ENCODE measurements at regions not wholly inside any gene's neighbourhood (a gene's known extent, or its start where the extent isn't known, plus 50 kb on each side); places are given as distances from the start of the nearest gene placed in this dataset.
"Not testable (repeated sequence)": the region's sequence is repeated elsewhere in the genome, so short reads cannot be mapped to it uniquely, and the experiment has no call there.

- WGBS (ENCODE audit: insufficient coverage), result 60% methylated on average over 1 of the region's 6 CpGs
- POLR2A ChIA-PET; H3K4me3 ChIP-seq (ENCODE audit: control insufficient read depth in 1 of 7, extremely low read depth in 1 of 7, insufficient read depth in 4 of 7, low read depth in 2 of 7, low read length in 6 of 7); H3K4me1 ChIP-seq (ENCODE audit: control extremely low read depth in 1 of 4, control insufficient read depth in 4 of 4, insufficient read depth in 4 of 4, low read length in 3 of 4); DNase-seq; CTCF ChIA-PET; H3K27me3 ChIP-seq (replicated peaks in 2 of 5; ENCODE audit: control insufficient read depth in 4 of 5, insufficient read depth in 5 of 5, low read length in 4 of 5); H3K36me3 ChIP-seq (ENCODE audit: control insufficient read depth in 4 of 4, insufficient read depth in 4 of 4, low read length in 3 of 4); H3K9me3 ChIP-seq (ENCODE audit: control extremely low read depth in 1 of 5, control insufficient read depth in 4 of 5, insufficient read depth in 2 of 5, low read depth in 1 of 5, low read length in 4 of 5); H3K27ac ChIP-seq (ENCODE audit: insufficient read depth in 1 of 2, low read depth in 1 of 2, low read length in 2 of 2, poor library complexity in 1 of 2, severe bottlenecking in 2 of 2): not testable (repeated sequence)
Measured at GRCh38 chr6:60903860-60904259, 1382.2 kb downstream of the KHDRBS2 start.

GRCh38 chr6:60893374-60893773 lies 1392.7 kb downstream of the KHDRBS2 start:
- POLR2A ChIA-PET; H3K27me3 ChIP-seq (replicated peaks in 2 of 5; ENCODE audit: control insufficient read depth in 4 of 5, insufficient read depth in 5 of 5, low read length in 4 of 5); H3K4me3 ChIP-seq (ENCODE audit: control insufficient read depth in 1 of 7, extremely low read depth in 1 of 7, insufficient read depth in 4 of 7, low read depth in 2 of 7, low read length in 6 of 7); DNase-seq; H3K4me1 ChIP-seq (ENCODE audit: control extremely low read depth in 1 of 4, control insufficient read depth in 4 of 4, insufficient read depth in 4 of 4, low read length in 3 of 4); H3K27ac ChIP-seq (ENCODE audit: insufficient read depth in 1 of 2, low read depth in 1 of 2, low read length in 2 of 2, poor library complexity in 1 of 2, severe bottlenecking in 2 of 2); CTCF ChIA-PET; H3K9me3 ChIP-seq (ENCODE audit: control extremely low read depth in 1 of 5, control insufficient read depth in 4 of 5, insufficient read depth in 2 of 5, low read depth in 1 of 5, low read length in 4 of 5); H3K36me3 ChIP-seq (ENCODE audit: control insufficient read depth in 4 of 4, insufficient read depth in 4 of 4, low read length in 3 of 4): not testable (repeated sequence)
- no CpG with 5 or more reads among the region's 1 CpG for WGBS (ENCODE audit: insufficient coverage)

GRCh38 chr6:60891606-60892005 lies 1394.4 kb downstream of the KHDRBS2 start:
- no peak overlapping the region for H3K4me3 ChIP-seq (ENCODE audit: control insufficient read depth in 1 of 7, extremely low read depth in 1 of 7, insufficient read depth in 4 of 7, low read depth in 2 of 7, low read length in 6 of 7)
- no CpG with 5 or more reads among the region's 1 CpG for WGBS (ENCODE audit: insufficient coverage)

GRCh38 chr6:60877396-60877795 lies 1408.6 kb downstream of the KHDRBS2 start:
- H3K4me1 ChIP-seq (ENCODE audit: control extremely low read depth in 1 of 4, control insufficient read depth in 4 of 4, insufficient read depth in 4 of 4, low read length in 3 of 4); CTCF ChIA-PET: not testable (repeated sequence)
- WGBS (ENCODE audit: insufficient coverage), result 57% methylated on average over 1 of the region's 3 CpGs

More at GRCh38 chr6:60891606-60892005, 1394.4 kb downstream of the KHDRBS2 start:
- H3K4me1 ChIP-seq (ENCODE audit: control extremely low read depth in 1 of 4, control insufficient read depth in 4 of 4, insufficient read depth in 4 of 4, low read length in 3 of 4), result no peaks in the 10 kb centered on the region
- H3K27me3 ChIP-seq (replicated peaks in 2 of 5; ENCODE audit: control insufficient read depth in 4 of 5, insufficient read depth in 5 of 5, low read length in 4 of 5), result no peaks in the 10 kb centered on the region
- ChIA-PET CTCF (no interaction called here), POLR2A (no interaction called here)
- no peaks in the 10 kb centered on the region for H3K36me3 ChIP-seq (ENCODE audit: control insufficient read depth in 4 of 4, insufficient read depth in 4 of 4, low read length in 3 of 4)
- H3K9me3 ChIP-seq (ENCODE audit: control extremely low read depth in 1 of 5, control insufficient read depth in 4 of 5, insufficient read depth in 2 of 5, low read depth in 1 of 5, low read length in 4 of 5), result no peaks in the 10 kb centered on the region
- no peak overlapping the region for H3K27ac ChIP-seq (ENCODE audit: insufficient read depth in 1 of 2, low read depth in 1 of 2, low read length in 2 of 2, poor library complexity in 1 of 2, severe bottlenecking in 2 of 2)
- no peak for DNase-seq

GRCh38 chr6:60870779-60871178 lies 1415.2 kb downstream of the KHDRBS2 start:
- H3K36me3 ChIP-seq (ENCODE audit: control insufficient read depth in 4 of 4, insufficient read depth in 4 of 4, low read length in 3 of 4); DNase-seq; H3K27ac ChIP-seq (ENCODE audit: insufficient read depth in 1 of 2, low read depth in 1 of 2, low read length in 2 of 2, poor library complexity in 1 of 2, severe bottlenecking in 2 of 2); H3K4me3 ChIP-seq (ENCODE audit: control insufficient read depth in 1 of 7, extremely low read depth in 1 of 7, insufficient read depth in 4 of 7, low read depth in 2 of 7, low read length in 6 of 7); H3K9me3 ChIP-seq (ENCODE audit: control extremely low read depth in 1 of 5, control insufficient read depth in 4 of 5, insufficient read depth in 2 of 5, low read depth in 1 of 5, low read length in 4 of 5); CTCF ChIA-PET; H3K4me1 ChIP-seq (ENCODE audit: control extremely low read depth in 1 of 4, control insufficient read depth in 4 of 4, insufficient read depth in 4 of 4, low read length in 3 of 4); H3K27me3 ChIP-seq (replicated peaks in 2 of 5; ENCODE audit: control insufficient read depth in 4 of 5, insufficient read depth in 5 of 5, low read length in 4 of 5); POLR2A ChIA-PET: not testable (repeated sequence)
- 89% methylated on average over 1 of the region's 4 CpGs for WGBS (ENCODE audit: insufficient coverage)

More at GRCh38 chr6:60877396-60877795, 1408.6 kb downstream of the KHDRBS2 start:
- H3K27ac ChIP-seq (ENCODE audit: insufficient read depth in 1 of 2, low read depth in 1 of 2, low read length in 2 of 2, poor library complexity in 1 of 2, severe bottlenecking in 2 of 2); H3K4me3 ChIP-seq (ENCODE audit: control insufficient read depth in 1 of 7, extremely low read depth in 1 of 7, insufficient read depth in 4 of 7, low read depth in 2 of 7, low read length in 6 of 7); POLR2A ChIA-PET; H3K9me3 ChIP-seq (ENCODE audit: control extremely low read depth in 1 of 5, control insufficient read depth in 4 of 5, insufficient read depth in 2 of 5, low read depth in 1 of 5, low read length in 4 of 5); H3K27me3 ChIP-seq (replicated peaks in 2 of 5; ENCODE audit: control insufficient read depth in 4 of 5, insufficient read depth in 5 of 5, low read length in 4 of 5); H3K36me3 ChIP-seq (ENCODE audit: control insufficient read depth in 4 of 4, insufficient read depth in 4 of 4, low read length in 3 of 4); DNase-seq: not testable (repeated sequence)

- no peaks in the 10 kb centered on the region for H3K4me1 ChIP-seq (ENCODE audit: control extremely low read depth in 1 of 4, control insufficient read depth in 4 of 4, insufficient read depth in 4 of 4, low read length in 3 of 4)
- H3K9me3 ChIP-seq (ENCODE audit: control extremely low read depth in 1 of 5, control insufficient read depth in 4 of 5, insufficient read depth in 2 of 5, low read depth in 1 of 5, low read length in 4 of 5), result no peaks in the 10 kb centered on the region
- no peak for DNase-seq
- no peaks in the 10 kb centered on the region for H3K27me3 ChIP-seq (replicated peaks in 2 of 5; ENCODE audit: control insufficient read depth in 4 of 5, insufficient read depth in 5 of 5, low read length in 4 of 5)
- no peak overlapping the region for H3K4me3 ChIP-seq (ENCODE audit: control insufficient read depth in 1 of 7, extremely low read depth in 1 of 7, insufficient read depth in 4 of 7, low read depth in 2 of 7, low read length in 6 of 7)
- no peak overlapping the region for H3K27ac ChIP-seq (ENCODE audit: insufficient read depth in 1 of 2, low read depth in 1 of 2, low read length in 2 of 2, poor library complexity in 1 of 2, severe bottlenecking in 2 of 2)
- POLR2A ChIA-PET, result no interaction called here
- H3K36me3 ChIP-seq (ENCODE audit: control insufficient read depth in 4 of 4, insufficient read depth in 4 of 4, low read length in 3 of 4), result no peaks in the 10 kb centered on the region
- CTCF ChIA-PET, result no interaction called here
Measured at GRCh38 chr6:60867548-60867947, 1418.5 kb downstream of the KHDRBS2 start.

GRCh38 chr6:60843175-60843982 lies 1442.6 kb downstream of the KHDRBS2 start:
- POLR2A ChIA-PET; H3K36me3 ChIP-seq (ENCODE audit: control insufficient read depth in 4 of 4, insufficient read depth in 4 of 4, low read length in 3 of 4); H3K4me3 ChIP-seq (ENCODE audit: control insufficient read depth in 1 of 7, extremely low read depth in 1 of 7, insufficient read depth in 4 of 7, low read depth in 2 of 7, low read length in 6 of 7); H3K4me1 ChIP-seq (ENCODE audit: control extremely low read depth in 1 of 4, control insufficient read depth in 4 of 4, insufficient read depth in 4 of 4, low read length in 3 of 4); H3K27me3 ChIP-seq (replicated peaks in 2 of 5; ENCODE audit: control insufficient read depth in 4 of 5, insufficient read depth in 5 of 5, low read length in 4 of 5); CTCF ChIA-PET; H3K27ac ChIP-seq (ENCODE audit: insufficient read depth in 1 of 2, low read depth in 1 of 2, low read length in 2 of 2, poor library complexity in 1 of 2, severe bottlenecking in 2 of 2); H3K9me3 ChIP-seq (ENCODE audit: control extremely low read depth in 1 of 5, control insufficient read depth in 4 of 5, insufficient read depth in 2 of 5, low read depth in 1 of 5, low read length in 4 of 5); DNase-seq: not testable (repeated sequence)
- WGBS (ENCODE audit: insufficient coverage), result 40% methylated on average over 1 of the region's 3 CpGs

All from common myeloid progenitor, CD34-positive (primary cell).